NCI-H526 (cell line): ENCODE measurements at regions not wholly inside any gene's neighbourhood (a gene's known extent, or its start where the extent isn't known, plus 50 kb on each side); places are given as distances from the start of the nearest gene placed in this dataset.

Source experiments
- DNase-seq, 2 experiments: peaks; one replicate each; lab custom pipeline; 2025; lab: John Stamatoyannopoulos, UW

DNA sequence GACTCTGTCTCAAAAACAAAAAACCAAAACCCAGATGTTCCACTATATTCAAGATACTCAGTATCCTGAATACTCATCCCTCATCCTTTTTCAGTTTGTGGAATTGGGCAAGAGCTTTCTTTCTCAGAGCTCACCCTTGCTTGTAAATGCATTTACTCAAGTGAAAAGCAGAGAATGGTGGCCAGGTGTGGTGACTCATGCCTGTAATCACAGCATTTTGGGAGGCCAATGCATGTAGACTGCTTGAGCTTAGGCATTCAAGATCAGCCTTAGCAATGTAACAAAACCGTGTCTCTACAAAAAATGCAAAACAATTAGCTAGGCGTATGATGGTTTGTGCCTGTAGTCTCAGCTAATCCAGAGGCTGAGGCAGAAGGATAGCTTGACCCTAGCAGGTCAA, 553.2 kb upstream of the AMELY start:
- no peak for DNase-seq

GRCh38 chrY:7463711-7464110, 552.2 kb upstream of the AMELY start:
- no peak for DNase-seq

GRCh38 chrY:7463196-7463595, 551.6 kb upstream of the AMELY start:
- DNase-seq: no peak

DNA sequence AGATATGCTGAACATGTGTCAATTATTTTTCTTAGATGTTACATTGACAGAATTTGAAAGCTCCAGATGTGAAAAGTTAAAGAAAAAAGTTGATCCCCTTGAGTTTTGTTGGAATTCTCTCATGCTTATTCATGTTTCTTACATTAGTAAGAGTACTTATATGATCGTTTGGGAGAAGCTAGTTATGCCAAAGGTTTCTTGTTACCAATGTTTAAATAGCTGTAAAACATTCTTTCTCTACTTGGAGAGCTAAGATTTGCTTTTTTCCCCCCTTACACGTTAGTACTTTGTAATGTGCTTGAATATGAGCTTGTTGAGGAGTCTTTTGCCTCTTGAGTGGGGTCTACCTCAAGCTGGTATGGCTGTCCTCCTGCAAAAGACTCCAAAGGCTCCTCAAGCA, 551.1 kb upstream of the AMELY start:
- no peak for DNase-seq

- no peak for DNase-seq
Measured at GRCh38 chrY:7461873-7462525, 550.4 kb upstream of the AMELY start.

- DNase-seq: no peak
Measured at GRCh38 chrY:7459802-7460201, 548.2 kb upstream of the AMELY start.

- DNase-seq: peak; percentile 7 to 30
Measured at GRCh38 chrY:7458301-7459078, 546.9 kb upstream of the AMELY start.

GRCh38 chrY:7457286-7458015, 545.9 kb upstream of the AMELY start:
- DNase-seq: no peak

- DNase-seq: no peak
Measured at GRCh38 chrY:7455626-7456025, 544.1 kb upstream of the AMELY start.

GRCh38 chrY:7453336-7453735, 541.8 kb upstream of the AMELY start:
- DNase-seq: peak; percentile 56 to 77

DNA sequence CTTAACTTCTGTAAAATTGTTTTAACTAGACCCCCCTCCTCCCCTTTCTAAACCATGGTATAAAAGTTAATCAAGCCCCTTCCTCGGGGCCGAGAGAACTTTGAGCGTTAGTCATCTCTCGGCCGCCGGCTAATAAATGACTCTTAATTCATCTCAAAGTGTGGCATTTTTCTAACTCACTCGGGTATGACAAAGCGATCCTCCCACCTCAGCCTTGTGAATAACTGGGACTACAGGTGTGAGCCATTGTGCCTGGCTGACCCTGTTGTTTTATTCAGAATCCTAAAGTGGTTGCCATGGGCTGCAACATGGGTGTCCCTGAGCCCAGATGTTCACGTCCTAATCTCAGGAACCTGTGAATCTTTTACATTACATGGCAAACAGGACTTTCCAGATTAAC, 540.7 kb upstream of the AMELY start:
- DNase-seq: no peak

- no peak for DNase-seq
Measured at GRCh38 chrY:7449860-7450259, 538.3 kb upstream of the AMELY start.

DNA sequence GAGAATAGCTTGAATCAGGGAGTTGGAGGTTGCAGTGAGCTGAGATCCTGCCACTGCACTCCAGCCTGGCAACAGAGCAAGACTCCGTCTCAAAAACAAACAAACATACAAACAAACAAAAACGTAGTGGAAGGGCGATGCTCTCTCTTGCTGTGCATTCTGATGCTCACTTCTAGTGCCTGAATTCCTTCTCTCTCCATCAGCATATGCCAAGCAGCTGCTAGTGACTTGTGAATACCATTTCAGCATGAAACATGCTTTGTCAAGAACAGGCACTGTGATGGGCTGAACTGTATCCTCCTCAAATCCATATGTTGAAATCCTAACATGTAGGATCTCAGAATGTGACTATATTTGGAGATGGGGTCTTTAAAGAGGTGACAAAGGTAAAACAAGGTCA, 537.1 kb upstream of the AMELY start:
- DNase-seq: no peak

GRCh38 chrY:7447881-7448516, 536.4 kb upstream of the AMELY start:
- DNase-seq: no peak

GRCh38 chrY:7444141-7444540, 532.6 kb upstream of the AMELY start:
- no peak for DNase-seq

GRCh38 chrY:7440796-7441530, 529.4 kb upstream of the AMELY start:
- DNase-seq: no peak

GRCh38 chrY:7437086-7437485, 525.5 kb upstream of the AMELY start:
- no peak for DNase-seq

DNA sequence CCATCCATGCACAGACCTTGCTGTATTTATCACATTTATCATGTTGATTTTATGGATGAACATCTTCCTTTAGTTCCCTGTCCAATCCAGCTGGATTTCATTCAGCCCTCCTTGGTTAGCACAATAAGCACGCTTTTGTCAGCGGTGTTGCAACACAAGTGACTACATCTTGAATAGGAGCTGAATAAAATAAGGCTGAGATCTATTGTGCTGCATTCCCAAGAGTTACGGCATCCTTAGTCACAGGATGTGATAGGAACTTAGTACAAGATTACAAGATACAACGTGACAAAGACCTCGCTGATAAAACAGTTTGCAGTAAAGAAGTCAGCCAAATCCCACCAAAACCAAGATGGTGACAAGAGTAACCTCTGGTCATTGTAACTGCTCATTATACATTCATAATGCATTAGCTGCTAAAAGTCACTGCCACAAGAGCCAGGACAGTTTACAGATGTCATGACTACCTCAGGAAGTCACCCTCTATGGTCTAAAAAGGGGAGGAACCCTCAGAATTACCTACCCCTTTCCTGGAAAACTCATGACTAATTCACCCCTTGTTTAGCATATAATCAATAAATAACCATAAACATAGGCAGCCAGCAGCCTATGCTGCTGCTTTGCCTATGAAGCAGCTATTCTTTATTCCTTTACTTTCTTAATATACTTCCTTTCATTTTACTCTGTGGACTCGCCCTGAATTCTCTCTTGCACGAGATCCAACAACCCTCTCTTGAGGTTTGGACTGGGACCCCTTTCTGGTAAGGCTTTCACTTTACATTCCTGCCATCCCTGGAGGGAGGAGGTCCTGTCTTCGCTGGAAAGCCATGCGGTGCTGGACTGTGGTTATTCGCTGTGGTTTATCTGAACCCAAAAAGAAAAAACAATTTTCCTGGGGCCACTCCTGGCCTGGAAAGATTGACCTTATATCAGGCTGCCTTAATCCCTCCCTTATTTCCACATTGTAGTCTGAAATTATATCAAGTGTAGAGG, 522.6 kb upstream of the AMELY start:
- DNase-seq: no peak

DNA sequence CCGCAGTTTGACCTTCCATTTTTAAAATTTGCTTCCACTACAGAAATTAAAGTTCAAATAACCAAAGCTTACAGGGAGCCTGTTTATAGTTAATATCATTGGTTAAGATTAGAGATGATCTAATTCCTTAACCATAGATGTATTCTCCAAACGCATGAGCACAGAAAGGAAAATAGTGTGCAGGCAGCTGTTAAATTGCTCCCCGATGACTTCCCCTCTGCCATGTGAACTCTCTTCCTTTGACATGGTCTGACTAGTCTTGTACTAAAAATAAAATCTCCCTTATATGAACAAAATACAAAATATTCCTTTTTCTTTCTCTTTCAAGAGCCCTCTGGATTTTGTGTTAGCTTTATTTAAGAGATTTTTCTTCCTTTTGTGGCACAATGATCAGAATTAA, 507.6 kb upstream of the AMELY start:
- no peak for DNase-seq

DNA sequence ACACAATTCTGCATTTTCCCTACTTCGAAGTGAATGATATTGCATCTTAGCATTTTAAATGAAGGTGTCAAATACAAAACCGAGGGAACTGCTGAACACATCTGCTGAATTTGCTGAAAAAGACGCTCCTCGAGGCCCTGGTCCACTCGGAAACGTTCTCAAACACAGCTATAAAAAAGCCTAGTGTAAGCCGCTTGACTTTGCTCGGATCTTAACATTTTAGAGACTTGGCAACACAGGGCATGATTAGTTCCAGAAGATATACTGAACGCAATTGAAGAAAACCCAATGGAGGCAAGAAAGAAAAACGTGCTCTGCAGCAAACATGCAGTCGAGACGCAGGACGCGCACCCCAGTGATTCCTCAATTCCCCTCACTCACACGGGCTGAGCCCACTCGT, 506.4 kb upstream of the AMELY start:
- DNase-seq: no peak

GRCh38 chrY:7416406-7416805, 504.9 kb upstream of the AMELY start:
- no peak for DNase-seq
